ES-I3 (cell line): ENCODE measurements at regions not wholly inside any gene's neighbourhood (a gene's known extent, or its start where the extent isn't known, plus 50 kb on each side); places are given as distances from the start of the nearest gene placed in this dataset.

Experiments used
- H3K36me3 ChIP-seq: 2 replicates; pipeline ENCODE4 v1.6.1; 2013; ENCODE audit warnings: mild to moderate bottlenecking, low read length, control low read depth, moderate library complexity; ENCODE audit not compliant: insufficient read depth
- H3K4me1 ChIP-seq: 2 replicates; pipeline ENCODE4 v1.6.1; 2013; ENCODE audit warnings: mild to moderate bottlenecking, control low read depth, low read length; ENCODE audit not compliant: insufficient read depth
- H3K9ac ChIP-seq: 2 replicates; pipeline ENCODE4 v1.6.1; 2013; ENCODE audit warnings: low read depth, mild to moderate bottlenecking, low read length, moderate library complexity
- H3K9me3 ChIP-seq: 2 replicates; pipeline ENCODE4 v1.6.1; 2013; ENCODE audit warnings: mild to moderate bottlenecking, low read length, moderate library complexity; ENCODE audit not compliant: control insufficient read depth, insufficient read depth

DNA sequence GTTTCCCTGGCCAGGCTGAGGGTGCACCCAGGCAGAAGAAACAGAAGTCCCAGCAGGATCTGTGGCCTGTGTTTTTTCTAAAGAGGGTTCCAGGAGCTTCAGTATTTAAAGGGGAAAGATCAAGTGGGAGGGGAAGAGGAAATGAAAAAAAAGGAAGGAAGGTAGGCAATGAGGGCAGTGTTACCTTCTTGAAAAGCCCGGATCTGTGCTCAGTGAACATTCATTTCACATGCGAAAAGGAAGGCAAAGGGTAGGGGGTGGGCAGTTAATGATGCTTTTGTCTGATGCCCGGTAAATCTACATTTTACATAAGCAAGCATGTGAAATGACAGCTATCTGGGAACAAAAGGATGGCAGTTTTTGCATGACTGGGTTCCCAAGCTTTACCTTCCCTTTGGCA is 326.2 kb downstream of the UQCRFS1 start:
- Histone ChIP-seq H3K36me3 (no peaks in the 10 kb centered on the region; the same call in 1 of the 2 replicates), H3K9ac (no peak overlapping the region), H3K9me3 (no peaks in the 10 kb centered on the region), H3K4me1 (peaks cover 32% of the 10 kb centered on the region)

GRCh38 chr19:28885965-28886364 is 327.0 kb downstream of the UQCRFS1 start:
- Histone ChIP-seq H3K9me3 (no peaks in the 10 kb centered on the region), H3K4me1 (peaks cover 38% of the 10 kb centered on the region), H3K9ac (no peak overlapping the region), H3K36me3 (no peaks in the 10 kb centered on the region)

DNA sequence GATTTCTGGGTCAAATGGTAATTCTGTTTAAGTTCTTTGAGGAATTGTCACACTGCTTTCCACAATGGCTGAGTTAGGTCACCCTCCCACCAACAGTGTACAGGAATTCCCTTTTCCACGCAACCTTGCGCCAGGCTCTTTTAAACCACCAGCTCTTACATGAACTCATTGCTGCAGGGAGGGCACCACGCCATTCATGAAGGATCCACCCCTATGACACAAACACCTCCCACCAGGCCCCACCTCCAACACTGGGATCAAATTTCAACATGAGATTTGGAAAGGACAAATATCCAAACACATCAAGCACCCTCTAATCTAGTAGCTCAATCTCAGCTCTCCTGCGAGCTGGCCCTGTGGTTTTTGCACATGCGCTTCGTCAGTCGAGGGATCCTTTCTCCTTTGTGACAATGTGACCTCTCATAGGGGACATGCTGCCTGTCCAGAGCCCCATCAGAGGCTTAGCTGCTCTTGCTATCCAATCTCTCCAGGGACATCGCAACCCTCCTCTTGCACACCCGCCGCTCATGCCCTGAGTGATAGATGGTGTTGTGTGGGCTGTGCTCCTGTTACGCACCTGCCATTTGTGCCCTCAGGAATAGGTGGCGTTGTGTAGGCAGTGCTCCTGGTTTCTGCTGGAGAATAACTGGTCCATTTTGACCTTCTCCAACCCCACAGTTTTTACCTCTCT is 328.0 kb downstream of the UQCRFS1 start:
- no peaks in the 10 kb centered on the region for H3K36me3 ChIP-seq
- H3K9ac ChIP-seq, result no peak overlapping the region
- peaks cover 44% of the 10 kb centered on the region for H3K4me1 ChIP-seq
- H3K9me3 ChIP-seq, result no peaks in the 10 kb centered on the region

GRCh38 chr19:28883241-28883693 is 329.7 kb downstream of the UQCRFS1 start:
- Histone ChIP-seq H3K4me1 (peaks cover 46% of the 10 kb centered on the region), H3K9me3 (no peaks in the 10 kb centered on the region), H3K36me3 (no peaks in the 10 kb centered on the region), H3K9ac (no peak overlapping the region)

- Histone ChIP-seq H3K9ac (no peak overlapping the region), H3K9me3 (no peaks in the 10 kb centered on the region), H3K4me1 (peaks cover 46% of the 10 kb centered on the region)
Observed at GRCh38 chr19:28882818-28883217, 330.1 kb downstream of the UQCRFS1 start.

GRCh38 chr19:28881616-28882015 is 331.3 kb downstream of the UQCRFS1 start:
- Histone ChIP-seq H3K9me3 (no peaks in the 10 kb centered on the region), H3K4me1 (peaks cover 41% of the 10 kb centered on the region), H3K9ac (no peak overlapping the region), H3K36me3 (no peaks in the 10 kb centered on the region)

More at GRCh38 chr19:28882818-28883217, 330.1 kb downstream of the UQCRFS1 start:
- H3K36me3 ChIP-seq, result no peaks in the 10 kb centered on the region

DNA sequence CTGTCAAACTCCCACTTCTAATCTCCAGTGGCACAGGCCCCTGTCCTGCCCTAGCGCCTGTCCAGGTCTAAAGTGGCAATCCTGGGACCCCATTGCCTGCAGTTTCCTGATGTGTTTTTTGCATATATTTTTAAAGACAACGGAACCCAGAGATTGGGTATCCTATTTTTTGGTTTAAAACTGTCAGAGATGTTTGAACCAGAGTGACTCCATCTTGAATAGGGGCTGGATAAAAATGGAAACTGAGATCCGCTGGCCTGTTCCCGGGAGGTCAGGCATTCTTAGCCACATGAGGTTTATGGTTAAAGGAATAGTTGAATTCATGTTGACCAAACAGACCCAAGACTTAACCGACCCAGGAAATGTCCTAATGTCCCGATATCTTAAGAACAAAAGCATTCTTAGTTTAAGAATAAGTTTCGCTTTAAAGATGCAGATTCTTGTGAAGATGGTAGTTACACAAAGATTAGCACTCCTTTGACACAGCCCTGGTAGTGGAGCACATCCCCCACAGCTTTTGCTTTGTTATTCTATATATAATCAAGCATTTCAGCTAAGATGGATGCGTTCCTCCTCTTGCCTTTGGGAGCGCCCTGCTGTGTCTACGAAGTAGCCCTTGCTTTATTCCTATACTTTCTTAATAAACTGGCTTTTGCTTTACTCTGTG is 332.1 kb downstream of the UQCRFS1 start:
- H3K9ac ChIP-seq, result no peak overlapping the region

DNA sequence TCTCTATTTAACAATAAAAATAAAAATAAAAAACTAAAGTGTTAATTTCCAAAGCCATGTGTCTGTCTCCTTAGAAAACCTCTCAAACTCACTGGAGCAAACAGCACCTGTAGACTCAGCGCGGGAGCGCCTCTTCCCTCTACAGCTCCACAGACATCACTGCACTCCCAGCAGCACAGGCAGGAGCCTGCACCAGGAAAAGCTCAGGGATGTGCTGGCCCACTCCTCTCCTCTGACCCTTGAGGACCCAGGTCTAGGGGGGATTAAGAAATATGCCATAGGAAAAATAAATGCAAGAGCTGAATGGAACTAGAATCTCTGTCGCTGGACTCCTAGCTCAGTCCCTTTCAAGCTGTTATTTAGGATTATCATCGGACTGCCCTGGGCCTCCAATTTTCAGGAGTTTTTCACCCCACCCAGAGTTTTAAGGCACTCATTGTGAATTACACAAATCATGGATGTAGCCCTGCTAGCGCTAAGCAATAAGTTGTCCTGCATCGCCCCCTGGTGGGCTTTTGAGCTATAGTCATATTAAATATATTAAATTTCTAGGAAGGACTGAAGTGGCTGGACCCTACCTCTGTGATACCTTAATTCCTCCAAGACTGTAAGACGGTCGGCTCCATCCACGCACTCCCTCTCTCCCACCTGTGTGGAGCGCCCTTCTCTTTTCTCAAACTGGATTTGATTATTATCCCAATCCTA is 333.9 kb downstream of the UQCRFS1 start:
- no peak overlapping the region for H3K9ac ChIP-seq

More for the DNA sequence above, 332.1 kb downstream of the UQCRFS1 start:
- Histone ChIP-seq H3K36me3 (no peaks in the 10 kb centered on the region), H3K4me1 (peaks cover 34% of the 10 kb centered on the region), H3K9me3 (no peaks in the 10 kb centered on the region)

GRCh38 chr19:28876609-28877123 is 336.3 kb downstream of the UQCRFS1 start:
- H3K36me3 ChIP-seq, result no peaks in the 10 kb centered on the region

More for the DNA sequence above, 333.9 kb downstream of the UQCRFS1 start:
- Histone ChIP-seq H3K9me3 (no peaks in the 10 kb centered on the region), H3K4me1 (peaks cover 28% of the 10 kb centered on the region), H3K36me3 (no peaks in the 10 kb centered on the region)

DNA sequence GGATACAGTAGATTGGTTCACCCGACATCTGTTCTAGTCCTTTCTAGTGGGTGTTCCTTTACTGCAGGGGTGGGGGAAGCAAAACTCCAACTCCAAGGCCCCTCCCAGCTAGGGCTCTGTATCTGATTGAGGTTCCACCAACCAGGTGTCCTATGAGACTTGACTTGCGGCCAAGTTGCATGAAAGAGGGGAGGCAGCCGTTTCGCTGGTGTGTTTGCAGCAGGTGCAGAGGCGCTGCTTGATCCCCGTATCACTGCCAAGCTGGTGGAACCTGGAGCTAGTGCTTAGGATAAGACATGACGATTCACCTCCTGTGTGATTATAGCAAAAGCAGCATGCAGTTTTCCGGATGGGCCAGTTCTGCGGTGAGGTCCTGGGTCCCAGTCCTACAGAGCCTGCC is 338.2 kb downstream of the UQCRFS1 start:
- H3K36me3 ChIP-seq, result no peaks in the 10 kb centered on the region
- no peak overlapping the region for H3K9ac ChIP-seq
- H3K9me3 ChIP-seq, result no peaks in the 10 kb centered on the region
- 0 out of 2 replicates have a peak, but pooled peaks cover under 1% of the 10 kb centered on the region for H3K4me1 ChIP-seq

More at GRCh38 chr19:28876609-28877123, 336.3 kb downstream of the UQCRFS1 start:
- H3K9me3 ChIP-seq, result no peaks in the 10 kb centered on the region
- H3K9ac ChIP-seq, result no peak overlapping the region
- H3K4me1 ChIP-seq, result peaks cover 13% of the 10 kb centered on the region

- no peak overlapping the region for H3K9ac ChIP-seq
- H3K36me3 ChIP-seq, result no peaks in the 10 kb centered on the region
- H3K4me1 ChIP-seq, result no peaks in the 10 kb centered on the region
- no peaks in the 10 kb centered on the region for H3K9me3 ChIP-seq
Observed at GRCh38 chr19:28873301-28873700, 339.6 kb downstream of the UQCRFS1 start.

DNA sequence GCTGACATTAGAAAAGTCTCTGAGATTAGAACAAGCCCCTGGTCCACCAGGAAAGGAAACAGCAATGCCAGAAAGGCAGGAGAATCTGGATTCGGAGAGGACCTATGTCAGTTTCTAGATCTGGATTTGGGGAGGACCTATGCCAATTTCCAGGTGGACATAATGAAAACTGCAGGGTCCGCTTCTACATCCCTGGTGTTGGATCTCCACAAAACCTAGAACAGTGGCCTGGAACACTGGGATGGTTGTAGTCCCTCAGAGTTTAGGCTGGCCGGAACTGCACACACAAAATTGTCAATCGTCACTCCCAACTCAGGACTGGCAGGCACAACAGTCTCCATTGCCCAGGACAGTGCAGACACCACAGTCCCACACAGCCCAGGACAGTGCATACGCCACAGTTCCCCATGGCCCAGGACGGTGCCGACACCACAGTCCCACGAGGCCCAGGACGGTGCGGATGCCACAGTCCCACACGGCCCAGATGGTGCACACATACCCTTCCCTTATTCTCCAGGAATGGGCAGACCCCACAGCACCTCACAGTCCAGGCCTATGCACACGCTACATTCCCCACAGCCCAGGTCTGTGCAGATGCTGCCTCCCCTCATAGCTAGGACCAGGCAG is 341.7 kb downstream of the UQCRFS1 start:
- no peaks in the 10 kb centered on the region for H3K9me3 ChIP-seq
- H3K36me3 ChIP-seq, result no peaks in the 10 kb centered on the region
- H3K4me1 ChIP-seq, result no peaks in the 10 kb centered on the region
- H3K9ac ChIP-seq, result no peak overlapping the region

DNA sequence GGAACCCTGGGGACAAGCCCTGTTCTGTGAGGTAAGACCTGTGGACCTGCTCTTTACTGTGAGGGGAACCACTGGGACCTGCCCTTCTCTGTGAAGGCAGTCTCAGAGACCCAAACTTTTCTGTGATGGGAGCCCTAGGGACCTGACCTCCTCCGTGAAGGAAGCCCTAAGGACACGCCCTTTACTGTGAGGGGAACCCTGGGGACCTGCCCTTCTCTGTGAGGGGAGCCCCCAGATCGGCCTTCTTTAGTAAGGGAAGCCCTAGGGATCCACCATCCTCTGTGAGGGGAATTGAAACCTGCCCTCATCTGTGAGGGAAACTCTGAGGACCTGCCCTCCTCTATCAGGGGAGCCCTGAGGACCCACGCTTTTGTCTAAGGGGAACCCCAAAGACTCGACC is 343.5 kb downstream of the UQCRFS1 start:
- Histone ChIP-seq H3K4me1 (no peaks in the 10 kb centered on the region), H3K36me3 (no peaks in the 10 kb centered on the region), H3K9ac (no peak overlapping the region), H3K9me3 (no peaks in the 10 kb centered on the region)

- H3K9ac ChIP-seq, result no peak overlapping the region
- no peaks in the 10 kb centered on the region for H3K9me3 ChIP-seq
- H3K36me3 ChIP-seq, result no peaks in the 10 kb centered on the region
- no peaks in the 10 kb centered on the region for H3K4me1 ChIP-seq
Observed at GRCh38 chr19:28868836-28869235, 344.1 kb downstream of the UQCRFS1 start.
